NCI-H146 (cell line): ENCODE measurements at regions not wholly inside any gene's neighbourhood (a gene's known extent, or its start where the extent isn't known, plus 50 kb on each side); places are given as distances from the start of the nearest gene placed in this dataset.
"Not testable (repeated sequence)": the region's sequence is repeated elsewhere in the genome, so short reads cannot be mapped to it uniquely, and the experiment has no call there.

Experiments used
- DNase-seq: peaks from one replicate; lab custom pipeline; 2025; lab: John Stamatoyannopoulos, UW

- DNase-seq: not testable (repeated sequence)
Measured at GRCh38 chr5:117304512-117305107, 730.0 kb upstream of the SEMA6A start.

GRCh38 chr5:117302949-117303348, 728.3 kb upstream of the SEMA6A start:
- DNase-seq: no peak

- no peak for DNase-seq
Measured at GRCh38 chr5:117302473-117302872, 727.9 kb upstream of the SEMA6A start.

GRCh38 chr5:117299936-117300328, 725.3 kb upstream of the SEMA6A start:
- no peak for DNase-seq

GRCh38 chr5:117299224-117299935, 724.8 kb upstream of the SEMA6A start:
- no peak for DNase-seq

- no peak for DNase-seq
Measured at GRCh38 chr5:117296872-117297271, 722.2 kb upstream of the SEMA6A start.

- no peak for DNase-seq
Measured at GRCh38 chr5:117295941-117296340, 721.3 kb upstream of the SEMA6A start.

- DNase-seq: no peak
Measured at GRCh38 chr5:117286813-117287212, 712.2 kb upstream of the SEMA6A start.

GRCh38 chr5:117271656-117272055, 697.0 kb upstream of the SEMA6A start:
- no peak for DNase-seq

- no peak for DNase-seq
Measured at GRCh38 chr5:117266280-117266679, 691.7 kb upstream of the SEMA6A start.

GRCh38 chr5:117263231-117263630, 688.6 kb upstream of the SEMA6A start:
- no peak for DNase-seq

GRCh38 chr5:117262572-117263131, 688.0 kb upstream of the SEMA6A start:
- DNase-seq: no peak

GRCh38 chr5:117261948-117262571, 687.4 kb upstream of the SEMA6A start:
- DNase-seq: no peak

- DNase-seq: no peak
Measured at GRCh38 chr5:117255211-117256027, 680.8 kb upstream of the SEMA6A start.

- DNase-seq: no peak
Measured at GRCh38 chr5:117252566-117252965, 677.9 kb upstream of the SEMA6A start.

GRCh38 chr5:117249086-117249815, 674.6 kb upstream of the SEMA6A start:
- no peak for DNase-seq

GRCh38 chr5:117246424-117246823, 671.8 kb upstream of the SEMA6A start:
- DNase-seq: no peak

- no peak for DNase-seq
Measured at GRCh38 chr5:117245130-117245529, 670.5 kb upstream of the SEMA6A start.

GRCh38 chr5:117242028-117242427, 667.4 kb upstream of the SEMA6A start:
- no peak for DNase-seq

- no peak for DNase-seq
Measured at GRCh38 chr5:117236941-117237340, 662.3 kb upstream of the SEMA6A start.

GRCh38 chr5:117235786-117236185, 661.2 kb upstream of the SEMA6A start:
- DNase-seq: no peak

GRCh38 chr5:117230375-117230774, 655.8 kb upstream of the SEMA6A start:
- DNase-seq: no peak
